LNCaP clone FGC (cell line): ENCODE measurements at regions not wholly inside any gene's neighbourhood (a gene's known extent, or its start where the extent isn't known, plus 50 kb on each side); places are given as distances from the start of the nearest gene placed in this dataset.

Experiments used
- DNase-seq: peaks from one replicate; pipeline ENCODE4 v3.0.0-alpha.2; 2011; ENCODE audit warnings: low read depth
- H3K4me3 ChIP-seq: 2 replicates; pipeline ENCODE4 v1.5.1; 2011; ENCODE audit warnings: mild to moderate bottlenecking, low read depth, low read length, control low read depth
- CTCF ChIP-seq: IDR thresholded peaks from 2 replicates; pipeline ENCODE4 v1.5.1; 2012; ENCODE audit warnings: mild to moderate bottlenecking; ENCODE audit not compliant: control insufficient read depth, insufficient read depth; ENCODE audit errors: extremely low read depth

GRCh38 chr4:38325629-38325913 lies 338.4 kb upstream of the KLF3 start:
- no peak for TF ChIP-seq CTCF

GRCh38 chr4:38326499-38326898 lies 337.5 kb upstream of the KLF3 start:
- no peak for DNase-seq
- no peak overlapping the region for H3K4me3 ChIP-seq
- no peak for TF ChIP-seq CTCF

More at GRCh38 chr4:38325629-38325913, 338.4 kb upstream of the KLF3 start:
- no peak overlapping the region for H3K4me3 ChIP-seq
- DNase-seq, result no peak

DNA sequence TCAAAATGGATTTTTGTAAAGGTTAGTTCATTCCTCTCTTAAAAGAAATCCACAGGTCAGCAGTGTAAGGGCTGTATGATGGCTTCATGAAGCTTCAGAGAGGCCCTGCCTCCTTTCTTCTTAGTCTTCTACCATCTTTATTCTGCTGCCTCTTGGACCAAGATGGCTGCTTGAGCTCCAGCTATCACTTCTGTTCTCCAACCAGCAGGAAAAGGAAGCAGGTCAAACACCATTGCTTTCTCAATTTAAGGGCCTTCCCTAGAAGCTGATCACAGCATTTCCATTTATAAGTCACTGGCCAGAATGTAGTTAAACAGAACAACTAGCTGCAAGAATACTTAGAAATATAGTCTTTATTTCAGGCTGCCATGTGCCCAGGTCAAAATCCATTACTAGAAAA lies 336.8 kb upstream of the KLF3 start:
- TF ChIP-seq CTCF, result no peak
- no peak for DNase-seq

DNA sequence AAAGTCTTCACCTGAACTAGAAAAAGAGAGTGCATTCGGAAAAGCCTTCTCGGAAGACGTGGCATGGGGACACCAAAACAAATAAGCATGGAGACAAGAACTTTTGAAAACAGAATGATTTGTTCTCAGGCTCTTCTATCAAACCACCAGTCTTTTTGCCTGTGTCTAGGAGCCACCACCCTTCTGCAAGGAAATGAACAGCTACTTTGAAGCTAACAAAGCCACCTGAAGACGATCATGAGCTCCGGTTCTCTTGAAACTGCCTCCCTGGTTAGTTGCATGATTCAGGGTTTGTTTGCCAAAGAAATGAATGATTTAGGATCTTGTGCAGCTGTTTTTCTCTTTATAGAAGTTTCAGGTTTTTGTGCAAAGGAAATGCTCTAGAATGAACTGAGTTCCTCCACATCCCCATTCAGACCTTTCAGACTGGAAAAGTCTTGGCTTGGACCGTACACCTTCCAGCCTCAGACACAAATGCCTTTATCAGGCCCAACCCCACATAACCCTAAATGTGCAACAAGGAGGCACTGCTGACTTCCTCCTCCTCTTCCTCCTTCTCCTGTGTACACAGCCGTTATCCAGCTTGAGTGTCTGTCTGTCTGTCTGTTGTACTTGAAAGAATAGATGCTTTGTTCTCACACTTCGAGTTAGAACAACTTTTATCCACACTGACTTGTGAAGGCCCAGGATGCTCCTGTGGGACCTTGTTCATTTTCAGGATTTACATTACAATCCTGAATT lies 334.8 kb upstream of the KLF3 start:
- DNase-seq, result no peak
- no peak overlapping the region for H3K4me3 ChIP-seq
- TF ChIP-seq CTCF, result no peak

More for the DNA sequence above, 336.8 kb upstream of the KLF3 start:
- H3K4me3 ChIP-seq, result no peak overlapping the region

DNA sequence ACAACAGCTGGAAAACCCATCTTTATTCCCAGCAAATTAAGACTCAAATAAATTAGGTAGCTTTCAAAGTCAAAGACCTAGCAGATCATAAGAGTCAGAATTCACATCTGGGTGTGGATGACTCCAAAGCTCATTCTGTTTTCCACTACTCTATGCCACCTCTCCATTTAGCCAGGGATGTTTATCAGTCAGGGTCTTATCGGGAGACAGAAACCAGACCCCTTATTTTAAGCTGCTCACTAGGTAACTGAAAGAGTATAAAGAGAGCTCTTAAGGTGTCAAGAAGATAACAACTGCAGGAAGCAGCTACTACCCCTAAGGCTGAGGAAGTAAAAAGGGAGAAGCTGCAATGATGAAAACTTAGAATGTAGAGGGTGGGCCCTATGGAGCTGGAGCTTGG lies 333.7 kb upstream of the KLF3 start:
- DNase-seq, result no peak
- TF ChIP-seq CTCF, result no peak
- H3K4me3 ChIP-seq, result no peak overlapping the region

- TF ChIP-seq CTCF, result no peak
- no peak for DNase-seq
- no peak overlapping the region for H3K4me3 ChIP-seq
These were observed 333.1 kb upstream of the KLF3 start for GRCh38 chr4:38330936-38331335.

DNA sequence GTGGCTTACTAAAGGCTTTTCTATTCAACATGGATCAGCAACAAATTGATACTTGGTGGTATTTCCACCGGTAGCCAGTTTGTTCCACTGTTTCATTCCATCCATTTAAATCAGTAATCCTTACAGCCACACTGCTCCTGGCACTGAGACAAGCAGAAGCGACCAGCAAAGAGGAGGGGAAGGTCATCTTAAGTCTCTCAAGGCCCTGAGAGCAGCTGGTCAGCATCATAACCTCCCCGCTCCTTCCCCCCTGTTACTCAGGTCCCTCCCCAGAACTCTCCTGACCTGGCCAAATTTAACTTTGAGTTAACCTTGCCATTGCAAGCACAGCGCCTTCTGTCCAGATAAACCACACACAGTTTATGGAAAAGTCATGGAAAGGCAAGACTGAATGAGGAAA lies 331.3 kb upstream of the KLF3 start:
- TF ChIP-seq CTCF, result no peak
- DNase-seq, result no peak
- H3K4me3 ChIP-seq, result no peak overlapping the region
